HG02588 (cell line): ENCODE measurements at regions not wholly inside any gene's neighbourhood (a gene's known extent, or its start where the extent isn't known, plus 50 kb on each side); places are given as distances from the start of the nearest gene placed in this dataset.
"Not testable (repeated sequence)": the region's sequence is repeated elsewhere in the genome, so short reads cannot be mapped to it uniquely, and the experiment has no call there.

Experiments
- ATAC-seq: cut with Tn5 transposase; IDR thresholded peaks from one replicate; pipeline ENCODE4 v1.9.1; 2021; ENCODE audit warnings: mild to moderate bottlenecking, moderate library complexity; ENCODE audit not compliant: unreplicated experiment

DNA sequence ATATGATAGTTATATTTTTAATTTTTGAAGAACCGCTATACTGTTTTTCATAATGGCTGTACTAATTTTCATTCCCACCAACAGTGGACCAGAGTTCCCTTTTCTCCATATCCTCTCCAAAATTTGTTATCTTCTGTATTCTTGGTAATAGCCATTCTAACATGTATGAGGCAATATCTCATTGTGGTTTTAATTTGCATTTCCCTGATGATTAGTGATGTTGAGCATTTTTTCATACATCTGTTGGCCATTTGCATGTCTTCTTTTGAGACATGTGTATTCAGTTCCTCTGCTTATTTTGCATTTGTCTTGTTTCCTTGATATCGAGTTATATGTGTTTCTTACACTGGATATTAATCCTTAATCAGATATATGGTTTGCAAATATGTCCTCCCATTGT, 770.8 kb upstream of the MBL2 start:
- no peak for ATAC-seq

DNA sequence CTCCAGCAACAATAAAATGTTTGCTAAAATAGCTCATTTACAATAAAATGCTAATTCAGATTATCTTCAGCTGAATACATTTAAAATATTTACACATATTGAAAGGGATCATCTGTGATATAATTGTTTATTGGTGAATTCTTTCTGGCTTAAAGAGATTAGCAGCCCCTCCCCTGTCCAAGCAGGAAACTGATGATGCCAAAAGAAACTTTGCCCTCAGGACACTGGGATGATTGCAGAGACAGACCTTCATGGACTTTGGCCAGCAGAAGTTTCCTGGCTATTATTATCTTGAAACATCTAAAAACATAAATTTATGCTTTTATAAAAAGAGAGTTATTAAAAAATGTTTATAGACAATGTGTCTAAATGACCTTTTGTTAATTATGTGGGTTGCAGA, 764.9 kb upstream of the MBL2 start:
- no peak for ATAC-seq

DNA sequence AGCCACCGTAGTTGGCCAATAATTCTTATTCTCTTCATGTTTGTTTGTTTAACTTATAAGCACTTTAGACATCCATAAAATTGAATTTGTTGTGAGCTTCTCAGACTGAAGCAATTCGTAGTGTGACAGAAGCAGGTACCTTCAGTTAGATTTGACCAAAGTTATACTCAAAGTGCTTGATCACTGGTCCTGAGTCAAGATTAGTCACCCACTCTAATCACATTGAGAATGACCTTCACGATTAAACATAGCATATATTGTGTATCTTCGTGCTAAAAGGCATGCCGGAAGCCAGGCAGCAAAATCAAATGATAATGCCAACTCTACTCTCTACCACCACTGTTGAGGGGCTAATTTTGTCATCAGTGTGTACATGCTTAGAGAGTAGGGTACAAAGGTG, 763.7 kb upstream of the MBL2 start:
- ATAC-seq = no peak

- no peak for ATAC-seq
Observed at GRCh38 chr10:53534428-53534827, 761.8 kb upstream of the MBL2 start.

- no peak for ATAC-seq
Observed at GRCh38 chr10:53528974-53529373, 756.4 kb upstream of the MBL2 start.

GRCh38 chr10:53521046-53521445, 748.5 kb upstream of the MBL2 start:
- ATAC-seq = no peak

DNA sequence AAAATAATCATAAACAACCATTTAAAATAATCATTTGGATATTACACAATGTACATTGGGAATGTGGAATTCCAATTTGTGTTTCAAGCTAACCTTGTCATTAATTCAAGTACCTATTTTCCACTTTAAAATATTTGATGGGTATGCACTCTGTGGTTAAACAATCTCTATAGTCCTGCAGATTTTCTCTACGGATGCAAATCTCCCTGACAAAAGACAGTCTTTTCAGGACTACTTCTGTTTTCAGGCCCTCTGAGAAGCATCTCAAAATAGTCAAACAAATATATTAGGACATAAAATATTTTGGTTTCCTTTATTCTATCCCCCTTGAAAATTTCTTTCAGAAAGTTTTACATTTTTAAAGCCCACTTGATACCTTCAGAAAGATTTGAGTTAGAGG, 735.6 kb upstream of the MBL2 start:
- no peak for ATAC-seq

DNA sequence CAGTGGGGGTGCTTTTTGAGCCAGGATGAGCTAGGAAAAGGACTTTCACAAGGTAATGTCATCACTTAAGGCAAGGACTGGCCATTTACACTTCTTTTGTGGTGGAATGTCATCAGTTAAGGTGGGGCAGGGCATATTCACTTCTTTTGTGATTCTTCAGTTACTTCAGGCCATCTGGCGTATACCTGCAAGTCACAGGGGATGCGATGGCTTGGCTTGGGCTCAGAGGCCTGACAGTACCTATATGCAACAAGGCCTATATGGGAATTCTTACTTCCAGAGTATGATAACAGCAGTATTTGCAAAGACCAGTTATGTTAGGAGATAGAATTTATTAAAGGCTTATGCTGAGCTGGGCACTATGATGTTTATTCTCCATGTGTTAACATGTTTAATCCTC, 731.9 kb upstream of the MBL2 start:
- ATAC-seq = not testable (repeated sequence)

- no peak for ATAC-seq
Observed at GRCh38 chr10:53491774-53492173, 719.2 kb upstream of the MBL2 start.

GRCh38 chr10:53490553-53490952, 718.0 kb upstream of the MBL2 start:
- no peak for ATAC-seq

DNA sequence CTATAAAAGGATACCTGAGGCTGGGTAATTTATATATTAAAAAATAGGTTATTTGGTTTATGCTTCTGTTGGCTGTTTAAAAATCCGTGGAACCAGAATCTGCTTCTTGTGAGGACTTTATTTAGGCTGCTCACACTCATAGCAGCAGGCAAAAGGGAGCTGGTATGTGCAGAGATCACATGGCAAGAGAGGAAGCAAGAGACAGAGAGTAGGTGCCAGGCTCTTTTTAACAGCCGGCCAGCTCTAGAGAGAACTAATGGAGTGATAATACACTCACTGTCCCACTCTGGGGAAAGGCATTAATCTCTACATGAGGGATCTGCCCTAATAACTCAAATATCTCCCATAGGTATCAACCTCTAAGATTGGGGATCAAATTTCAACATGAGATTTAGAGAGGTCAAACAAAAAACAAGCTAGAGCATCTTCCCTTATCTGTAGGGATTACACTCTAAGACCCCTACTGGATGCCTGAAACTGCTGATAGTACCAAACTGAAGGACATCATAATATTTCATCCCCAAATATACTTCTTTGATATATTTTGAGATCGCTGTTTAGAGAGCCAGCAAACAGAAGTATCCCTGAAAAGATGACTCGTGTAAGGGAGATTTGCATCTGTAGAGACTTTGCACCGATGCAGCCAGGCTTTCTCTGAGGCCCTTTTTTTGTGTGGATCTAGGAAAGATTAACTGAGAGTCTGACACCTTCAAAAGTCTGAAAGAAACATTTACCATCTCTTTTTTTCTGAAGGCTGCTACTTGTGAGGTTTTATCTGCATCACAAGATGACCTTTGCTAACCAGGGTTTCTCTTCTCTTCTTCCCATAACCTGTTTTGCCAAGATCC, 717.0 kb upstream of the MBL2 start:
- ATAC-seq = no peak

GRCh38 chr10:53487019-53487983, 714.7 kb upstream of the MBL2 start:
- ATAC-seq = no peak

DNA sequence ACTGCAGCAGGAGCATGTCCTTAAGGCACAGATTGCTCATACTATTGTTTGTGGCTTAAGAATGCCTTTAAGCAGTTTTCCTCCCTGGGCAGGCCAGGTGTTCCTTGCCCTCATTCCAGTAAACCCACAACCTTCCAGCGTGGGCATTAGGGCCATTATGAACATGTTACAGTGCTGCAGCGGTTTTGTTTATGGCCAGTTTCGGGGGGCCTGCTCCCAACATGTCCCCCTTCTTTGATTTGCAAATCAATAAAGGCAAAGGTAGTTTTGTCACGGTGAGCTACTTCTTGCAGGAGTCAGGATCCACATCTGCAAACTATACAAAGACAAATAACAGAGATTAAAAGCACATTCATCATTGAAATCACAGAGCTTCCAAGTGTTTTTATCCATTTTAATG, 712.8 kb upstream of the MBL2 start:
- ATAC-seq = not testable (repeated sequence)

GRCh38 chr10:53479365-53479764, 706.8 kb upstream of the MBL2 start:
- ATAC-seq = no peak

GRCh38 chr10:53477313-53477675, 704.7 kb upstream of the MBL2 start:
- ATAC-seq = no peak

GRCh38 chr10:53476650-53477312, 704.2 kb upstream of the MBL2 start:
- no peak for ATAC-seq

- ATAC-seq = no peak
Observed at GRCh38 chr10:53469383-53469782, 696.8 kb upstream of the MBL2 start.

GRCh38 chr10:53463539-53463938, 691.0 kb upstream of the MBL2 start:
- ATAC-seq = no peak

DNA sequence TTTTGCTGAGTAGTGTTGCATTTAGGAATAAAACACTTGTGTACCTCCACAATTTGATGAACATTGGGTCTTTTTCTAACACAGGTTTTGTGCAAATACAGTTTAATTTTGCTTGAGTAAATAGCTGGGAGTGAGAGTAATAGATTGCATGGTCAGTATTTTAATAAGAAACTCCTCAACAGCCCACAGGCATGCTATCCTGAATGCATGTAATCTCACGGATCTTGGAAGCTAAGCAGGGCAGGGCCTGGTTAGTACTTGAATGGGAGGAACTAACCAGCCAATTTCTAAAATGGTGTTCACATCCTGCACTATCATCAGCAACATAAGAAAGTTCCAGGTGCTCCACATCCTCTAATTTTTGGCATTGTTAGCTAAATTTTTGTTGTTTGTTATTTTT, 685.4 kb upstream of the MBL2 start:
- no peak for ATAC-seq

DNA sequence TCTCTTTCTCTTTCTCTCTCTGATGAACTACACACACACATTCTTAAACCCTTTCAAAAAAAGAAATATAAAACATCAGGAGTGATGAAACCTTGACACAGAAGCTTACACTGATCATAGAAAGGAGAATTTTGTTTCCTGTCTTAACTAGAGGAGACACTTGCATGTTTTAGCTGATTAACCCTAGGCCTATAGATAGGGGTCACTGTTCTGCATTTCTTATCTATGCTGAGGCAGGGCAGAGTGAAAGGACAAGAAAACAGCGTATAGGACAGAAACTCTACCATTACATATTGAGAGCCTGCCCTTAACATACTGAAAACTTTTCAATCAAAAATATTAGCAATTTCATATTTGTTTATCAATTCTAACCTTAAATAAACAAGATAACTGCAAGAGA, 680.6 kb upstream of the MBL2 start:
- no peak for ATAC-seq

DNA sequence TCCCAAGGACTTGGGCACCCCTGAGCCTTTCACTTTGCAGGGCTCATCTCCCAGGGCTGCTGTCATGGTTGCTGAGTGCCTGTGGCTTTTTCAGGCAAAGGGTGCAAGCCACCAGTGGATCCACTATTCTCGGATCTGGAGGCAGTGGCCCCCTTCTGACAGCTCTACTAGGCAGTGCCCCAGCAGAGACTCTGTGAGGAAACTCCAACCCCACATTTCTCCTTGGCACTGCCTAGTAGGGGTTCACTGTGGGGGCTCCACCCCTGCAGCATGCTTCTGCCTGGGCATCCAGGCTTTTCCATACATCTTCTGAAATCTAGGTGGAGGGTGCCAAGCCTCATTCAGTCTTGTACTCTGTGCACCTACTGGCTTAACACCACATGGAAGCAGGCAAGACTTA, 675.0 kb upstream of the MBL2 start:
- no peak for ATAC-seq
